ENCODE measurements at regions not wholly inside any gene's neighbourhood (a gene's known extent, or its start where the extent isn't known, plus 50 kb on each side); places are given as distances from the start of the nearest gene placed in this dataset.

DNA sequence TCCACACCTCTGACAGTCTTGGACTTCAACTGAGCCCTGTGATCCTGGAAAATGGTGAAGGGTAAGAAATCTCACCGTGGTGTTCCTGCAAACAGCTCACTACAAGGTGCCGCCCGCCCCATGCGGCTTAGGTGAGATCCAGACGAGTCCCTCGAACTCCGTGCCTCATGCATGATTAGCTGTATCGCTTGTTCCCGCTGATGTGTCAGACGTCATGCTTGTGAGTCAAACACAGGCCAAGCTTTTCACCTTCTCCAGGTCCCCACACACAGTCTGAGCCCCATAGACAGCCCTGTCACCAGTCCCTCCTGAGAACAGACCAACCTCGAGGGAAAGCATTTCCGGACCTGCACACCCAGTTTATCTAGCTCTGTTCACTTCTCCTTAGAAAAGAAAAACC lies 740.5 kb downstream of the GALR1 start:
- DNase-seq (ENCODE audit: low read depth), result no peak

DNA sequence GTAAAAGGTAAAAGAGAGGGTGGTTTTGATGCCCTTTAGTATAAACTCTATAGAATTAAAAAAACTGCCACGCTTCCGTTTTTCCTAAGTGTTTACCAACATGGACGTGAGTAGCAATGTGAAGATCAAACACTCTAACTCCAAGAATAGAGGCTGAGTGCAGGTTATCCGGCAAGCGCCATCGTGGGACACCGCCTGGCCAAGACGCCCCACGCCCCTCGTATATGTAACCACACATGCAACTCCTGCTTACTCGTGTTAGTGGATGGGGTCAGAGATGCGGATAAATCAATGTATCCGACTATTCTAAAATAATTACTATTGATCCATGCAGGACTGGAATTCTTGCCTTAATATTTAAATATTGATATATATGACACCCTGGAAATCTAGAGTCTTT lies 741.3 kb downstream of the GALR1 start:
- no peak for DNase-seq (ENCODE audit: low read depth)

DNA sequence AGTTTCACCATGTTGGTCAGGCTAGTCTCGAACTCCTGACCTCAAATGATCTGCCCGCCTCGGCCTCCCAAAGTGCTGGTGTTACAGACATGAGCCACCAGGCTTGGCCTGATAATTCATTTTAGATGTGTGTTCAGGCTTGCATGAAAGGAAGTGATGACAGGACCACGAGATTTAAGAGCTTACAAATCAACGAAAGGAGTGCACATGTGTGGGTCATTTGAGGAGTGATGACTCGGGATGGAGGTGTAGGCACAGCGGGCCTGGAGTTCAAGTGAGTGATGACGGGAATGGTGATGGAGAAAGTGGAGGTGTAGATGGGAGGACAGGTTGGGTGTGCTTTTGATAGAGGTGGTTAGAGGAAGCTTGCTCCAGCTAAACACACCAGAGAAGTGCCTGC lies 742.4 kb downstream of the GALR1 start:
- DNase-seq (ENCODE audit: low read depth), result no peak

DNA sequence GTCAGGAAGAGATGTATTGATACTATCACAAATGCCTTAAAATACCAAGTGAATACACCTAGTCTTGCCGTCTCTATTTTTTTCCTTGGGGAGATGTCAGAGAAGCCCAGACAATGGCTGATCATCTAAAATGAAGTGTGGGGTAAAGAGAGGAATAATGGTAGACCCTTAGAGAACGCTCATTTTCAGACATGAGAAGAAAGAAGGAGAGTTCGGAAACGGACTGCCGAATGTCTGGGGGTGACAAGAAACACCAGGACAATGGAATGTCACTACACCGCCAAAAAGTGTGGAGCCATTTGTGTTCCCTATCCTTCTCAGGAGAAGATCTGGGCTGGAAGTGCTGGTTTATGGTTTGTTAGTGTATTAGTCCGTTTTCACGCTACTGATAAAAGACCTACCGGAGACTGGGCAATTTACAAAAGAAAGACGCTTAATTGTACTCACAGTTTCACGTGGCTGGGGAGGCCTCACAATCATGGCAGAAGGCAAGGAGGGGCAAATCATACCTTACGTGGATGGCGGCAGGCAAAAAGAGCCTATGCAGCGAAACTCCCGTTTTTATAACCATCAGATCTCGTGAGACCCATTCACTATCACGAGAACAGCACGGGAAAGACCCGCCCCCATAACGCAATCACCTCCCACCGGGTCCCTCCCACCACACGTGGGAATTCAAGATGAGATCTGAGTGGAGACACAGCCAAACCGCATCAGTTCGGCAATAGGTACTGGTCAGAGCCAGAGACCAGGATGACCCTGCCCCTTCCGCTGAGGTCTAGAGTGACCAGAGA lies 743.7 kb downstream of the GALR1 start:
- DNase-seq (ENCODE audit: low read depth), result no peak

DNA sequence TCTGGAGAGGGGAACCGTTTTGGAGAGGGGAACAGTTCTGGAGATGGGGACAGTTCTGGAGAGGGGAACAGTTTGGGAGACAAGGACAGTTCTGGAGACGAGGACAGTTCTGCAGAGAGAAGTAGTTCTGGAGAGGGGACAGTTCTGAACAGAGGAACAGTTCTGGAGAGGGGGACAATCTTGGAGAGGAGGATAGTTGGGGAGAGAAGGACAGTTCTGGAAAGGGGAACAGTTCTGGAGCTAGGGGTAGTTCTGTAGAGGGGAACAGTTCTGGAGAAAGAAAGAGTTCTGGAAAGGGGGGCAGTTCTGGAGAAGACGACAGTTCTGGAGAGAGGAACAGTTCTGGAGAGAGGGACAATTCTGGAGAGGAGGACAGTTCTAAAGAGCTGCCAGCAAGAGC lies 745.9 kb downstream of the GALR1 start:
- DNase-seq (ENCODE audit: low read depth), result no peak

DNA sequence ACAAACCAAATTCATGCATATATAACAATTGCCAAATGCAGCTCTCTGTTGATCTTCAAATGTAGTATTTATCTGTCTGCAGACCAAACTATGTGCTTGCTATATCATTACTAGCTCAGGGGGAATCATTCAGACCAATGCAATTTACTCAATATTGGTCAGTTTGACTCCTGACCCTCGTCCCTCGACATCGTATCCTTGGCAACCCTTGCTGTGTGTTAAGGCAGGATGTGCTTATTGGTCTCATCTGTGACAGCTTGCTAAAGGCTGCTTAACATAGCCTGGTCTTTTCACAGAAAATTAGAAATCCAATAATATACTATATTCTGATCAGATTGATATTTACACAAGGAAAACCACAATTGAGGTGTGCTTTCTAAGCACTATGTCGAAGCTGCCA lies 747.1 kb downstream of the GALR1 start:
- DNase-seq (ENCODE audit: low read depth), result no peak

DNA sequence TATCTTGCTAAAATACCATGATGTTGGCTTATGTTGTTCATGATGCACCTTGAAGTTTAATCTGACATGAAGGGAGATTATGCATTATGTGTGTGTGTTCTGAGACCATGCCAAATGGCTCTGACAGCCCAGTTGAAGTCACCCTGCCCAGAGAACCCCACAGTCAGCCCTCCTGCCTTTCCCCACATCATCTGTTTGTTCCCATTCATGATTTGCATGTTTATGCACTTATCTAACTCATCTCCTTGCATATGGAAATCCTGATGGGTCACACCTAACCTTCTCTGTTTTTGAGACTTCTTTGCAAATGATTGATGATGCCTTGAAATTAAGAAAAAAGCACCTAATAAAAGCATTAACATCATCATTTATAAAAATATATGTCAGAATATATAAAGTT lies 752.2 kb downstream of the GALR1 start:
- DNase-seq (ENCODE audit: low read depth), result no peak

DNA sequence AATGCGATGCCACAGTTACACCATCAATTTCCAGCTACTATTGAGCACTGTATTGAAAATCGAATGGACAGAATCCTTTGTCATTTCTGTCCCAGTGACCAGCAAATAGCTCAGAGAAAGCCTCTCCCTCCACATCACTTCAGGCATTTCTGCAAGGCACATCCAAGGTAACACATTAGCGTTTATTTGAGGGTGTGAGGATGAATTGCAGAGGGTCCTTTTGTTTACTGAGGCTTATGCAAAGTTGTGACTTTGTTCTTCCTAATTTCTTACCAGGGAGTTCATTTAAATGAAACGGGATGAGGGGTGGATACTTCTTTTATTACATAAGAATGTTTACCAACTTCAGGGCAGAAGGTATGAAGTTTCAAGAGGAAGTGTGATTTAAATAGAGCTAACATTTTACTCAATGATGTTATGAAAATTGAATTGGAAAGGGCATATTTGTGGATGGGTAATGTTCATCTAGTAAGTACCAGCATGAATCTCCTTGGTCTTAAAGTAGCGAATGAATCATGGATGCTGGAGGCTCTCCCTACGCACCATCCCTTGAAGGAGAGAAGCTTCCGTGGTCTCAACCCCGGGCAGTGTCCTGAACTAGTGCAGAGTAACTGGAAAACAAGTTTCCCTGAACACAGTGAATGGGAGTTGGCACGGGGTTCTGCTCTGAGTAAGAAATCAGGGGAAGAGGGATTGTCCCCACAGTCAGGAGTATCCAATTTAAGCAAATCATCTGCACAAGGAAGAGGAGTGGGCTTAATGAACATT lies 756.5 kb downstream of the GALR1 start:
- DNase-seq (ENCODE audit: low read depth), result no peak

DNA sequence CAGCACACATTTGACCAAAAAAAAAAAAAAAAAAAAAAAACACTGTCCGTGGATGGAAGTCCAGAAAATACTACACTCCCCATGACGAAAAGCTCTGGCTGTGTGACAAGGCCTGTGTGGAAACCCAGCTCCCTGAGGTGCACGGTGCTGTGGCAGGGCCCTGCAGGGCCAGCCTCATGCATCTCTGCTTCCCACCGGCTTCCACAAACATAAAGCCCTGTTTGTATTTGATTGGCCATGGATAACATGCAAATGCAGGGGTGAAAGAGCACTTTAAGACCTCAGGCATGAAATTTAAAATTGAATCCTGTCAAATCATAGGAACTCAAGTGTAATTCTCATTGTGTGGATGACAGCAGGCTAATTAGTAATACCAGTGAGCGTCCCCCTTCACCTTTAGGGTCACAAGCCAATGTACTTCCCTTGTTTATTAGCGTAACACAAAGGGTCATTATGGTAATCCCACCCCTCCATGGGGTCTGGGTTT lies 757.2 kb downstream of the GALR1 start:
- DNase-seq (ENCODE audit: low read depth), result no peak

DNA sequence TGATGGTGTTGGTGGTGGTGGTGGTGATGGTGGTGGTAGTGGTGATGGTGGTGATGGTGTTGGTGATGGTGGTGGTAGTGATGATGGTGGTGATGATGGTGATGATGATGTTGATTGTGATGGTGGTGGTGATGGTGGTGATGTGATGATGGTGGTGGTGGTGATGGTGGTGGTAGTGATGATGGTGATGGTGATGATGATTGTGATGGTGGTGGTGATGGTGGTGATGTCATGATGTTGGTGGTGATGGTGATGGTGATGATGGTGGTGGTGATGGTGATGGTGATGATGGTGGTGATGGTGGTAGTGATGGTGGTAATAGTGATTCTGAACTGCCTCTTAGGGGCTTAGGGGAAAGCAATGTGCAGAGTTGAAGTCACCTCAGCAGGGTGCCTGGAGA lies 760.7 kb downstream of the GALR1 start:
- DNase-seq (ENCODE audit: low read depth), result no peak

DNA sequence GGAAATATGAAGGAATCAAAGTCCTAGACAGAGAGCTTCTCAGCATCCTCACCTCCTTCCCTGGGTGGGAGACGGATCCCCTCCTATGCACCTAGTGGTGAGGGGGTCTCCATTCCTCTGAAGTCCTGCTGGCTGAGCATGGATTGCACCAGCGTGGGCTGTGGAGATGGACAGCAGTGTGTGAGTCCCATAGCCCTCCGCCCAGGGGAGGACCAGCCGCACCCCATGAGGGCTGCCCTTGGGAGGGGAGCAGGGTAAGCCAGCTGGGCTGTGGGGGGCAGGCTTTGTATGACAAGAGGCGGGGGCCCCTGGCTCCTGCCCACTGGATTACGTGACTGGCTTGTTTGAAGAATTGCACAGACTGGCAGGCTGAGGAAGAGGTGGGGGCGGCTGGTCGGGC lies 768.2 kb downstream of the GALR1 start:
- no peak for DNase-seq (ENCODE audit: low read depth)

DNA sequence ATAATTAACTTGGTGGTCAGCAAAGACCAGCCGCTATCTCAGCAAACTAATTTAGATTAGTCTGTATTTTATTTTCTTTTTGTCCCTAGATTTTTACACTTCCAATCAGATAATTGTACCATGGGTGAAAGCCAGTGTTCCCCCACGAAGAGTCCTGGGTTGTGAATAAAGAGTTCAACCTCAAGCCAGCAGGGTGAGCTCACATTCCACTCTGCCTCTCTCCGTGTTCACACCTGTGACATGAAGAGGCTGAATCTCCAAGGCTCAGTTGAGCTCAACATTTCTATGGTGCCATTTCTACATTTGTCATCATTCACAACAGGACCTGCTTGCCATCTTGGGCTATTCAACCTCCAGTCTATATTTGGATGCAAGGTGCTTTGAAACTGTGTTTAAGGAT lies 771.5 kb downstream of the GALR1 start:
- DNase-seq (ENCODE audit: low read depth), result no peak

DNA sequence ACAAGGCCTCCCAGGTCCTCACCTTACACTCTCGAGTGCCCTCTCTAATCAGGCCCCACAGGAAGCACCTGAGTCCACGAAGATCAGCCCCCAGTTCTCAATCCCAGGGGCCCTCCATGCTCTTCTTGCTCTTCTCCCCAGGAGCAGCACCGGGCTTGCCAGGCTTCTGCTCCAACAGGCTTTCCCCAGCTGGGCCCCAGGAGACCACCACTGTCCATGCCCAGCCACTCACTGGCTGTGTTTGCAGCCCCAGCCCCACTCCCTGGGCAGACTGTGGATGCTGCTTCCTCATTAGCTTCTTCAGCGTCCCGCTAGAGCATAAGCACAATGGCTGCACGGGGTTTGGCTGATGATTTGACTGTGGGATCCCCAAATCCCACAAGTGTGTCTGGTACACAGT lies 781.9 kb downstream of the GALR1 start:
- DNase-seq (ENCODE audit: low read depth), result no peak

DNA sequence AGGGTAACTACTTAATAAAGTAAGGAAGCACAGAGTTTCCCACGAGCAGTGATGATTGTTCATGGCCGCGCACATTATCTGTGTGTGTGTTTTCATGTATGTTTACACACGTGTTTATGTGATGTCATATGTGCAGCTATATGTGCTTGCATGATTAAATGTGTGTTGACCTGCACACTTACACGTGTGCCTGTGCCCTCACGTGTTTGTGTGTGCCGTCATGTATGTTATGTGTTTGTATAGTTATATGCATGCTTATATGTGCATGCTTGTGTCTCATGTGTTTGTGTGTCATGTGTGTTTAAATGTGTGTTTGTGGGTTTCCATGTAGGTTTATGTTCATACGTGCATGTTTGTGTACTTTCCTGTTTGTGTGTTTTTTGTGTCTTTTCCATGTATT lies 782.3 kb downstream of the GALR1 start:
- DNase-seq (ENCODE audit: low read depth), result no peak

DNA sequence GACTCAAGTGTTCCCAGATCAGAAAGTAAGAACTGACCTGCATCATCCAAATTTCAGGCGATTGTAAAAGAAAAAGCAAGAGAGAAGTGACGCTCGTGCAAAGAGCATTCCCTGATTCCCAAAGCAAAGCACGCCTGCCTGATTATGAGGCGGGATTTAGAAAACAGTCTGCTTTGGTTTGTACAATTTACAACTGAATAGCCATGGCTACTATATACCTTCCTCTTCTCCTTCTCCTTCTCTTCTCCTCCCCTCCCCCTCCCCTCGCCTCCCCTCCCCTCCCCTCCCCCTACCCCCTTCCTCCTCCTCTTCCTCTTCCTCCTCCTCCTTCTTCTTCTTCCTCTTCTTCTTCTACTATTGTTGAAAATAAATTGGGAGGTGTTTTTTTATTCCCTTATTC lies 782.9 kb downstream of the GALR1 start:
- no peak for DNase-seq (ENCODE audit: low read depth)

DNA sequence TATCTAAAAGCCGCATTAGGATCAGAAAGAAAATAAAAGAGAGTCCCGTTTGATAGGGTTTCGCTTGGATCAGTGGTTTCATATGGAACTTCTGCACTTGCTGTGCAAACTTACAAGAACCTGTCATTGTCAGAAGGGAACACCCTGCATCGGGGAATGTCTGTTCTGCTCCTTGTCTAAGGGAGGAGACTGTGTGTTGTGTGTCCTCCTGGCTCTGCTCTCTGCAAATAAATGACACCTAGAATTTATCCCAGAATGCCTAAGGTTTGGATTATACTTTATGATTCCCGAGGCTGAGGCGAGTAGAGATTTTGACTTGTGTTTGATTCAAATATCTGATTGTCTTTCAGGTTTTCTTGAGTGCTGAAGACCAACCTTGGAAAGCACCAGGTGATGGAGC lies 785.1 kb downstream of the GALR1 start:
- no peak for DNase-seq (ENCODE audit: low read depth)

DNA sequence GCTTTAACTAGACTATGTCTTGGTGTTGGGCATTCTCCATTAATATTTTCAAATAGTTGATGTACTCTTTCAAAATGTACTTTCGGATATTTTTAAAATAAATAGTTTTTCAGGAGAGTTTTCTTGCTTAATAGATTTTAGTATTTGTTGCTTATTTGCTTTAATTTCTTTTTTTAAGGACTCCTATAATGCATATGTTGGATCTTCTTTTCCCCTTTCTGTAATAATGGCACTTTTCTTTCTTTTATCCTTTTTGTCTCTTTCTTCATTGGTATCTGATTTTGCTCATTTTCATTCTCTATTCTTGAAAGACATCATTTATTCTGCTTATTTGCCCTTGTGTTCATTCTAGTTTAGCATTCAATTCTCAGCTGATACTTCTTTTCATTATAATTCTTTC lies 791.6 kb downstream of the GALR1 start:
- no peak for DNase-seq (ENCODE audit: low read depth)

DNA sequence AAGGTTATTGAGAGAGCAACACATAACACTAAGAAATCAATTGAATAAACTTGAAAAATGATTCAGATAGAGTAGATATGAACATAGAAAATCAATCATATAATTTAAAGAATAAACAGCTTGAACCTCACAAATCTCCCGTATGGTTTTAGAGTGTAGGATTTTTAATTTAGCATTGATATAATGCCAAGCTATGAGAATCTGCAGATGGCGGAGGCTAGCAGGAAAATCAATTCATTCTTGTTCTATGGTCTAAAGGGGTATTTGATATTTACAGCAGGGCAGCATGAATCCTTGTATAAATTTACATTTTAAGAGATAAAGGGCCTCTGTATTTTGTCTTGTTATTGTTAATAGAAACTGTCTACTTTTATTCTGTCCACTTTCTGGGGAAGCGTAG lies 797.0 kb downstream of the GALR1 start:
- DNase-seq (ENCODE audit: low read depth), result no peak

DNA sequence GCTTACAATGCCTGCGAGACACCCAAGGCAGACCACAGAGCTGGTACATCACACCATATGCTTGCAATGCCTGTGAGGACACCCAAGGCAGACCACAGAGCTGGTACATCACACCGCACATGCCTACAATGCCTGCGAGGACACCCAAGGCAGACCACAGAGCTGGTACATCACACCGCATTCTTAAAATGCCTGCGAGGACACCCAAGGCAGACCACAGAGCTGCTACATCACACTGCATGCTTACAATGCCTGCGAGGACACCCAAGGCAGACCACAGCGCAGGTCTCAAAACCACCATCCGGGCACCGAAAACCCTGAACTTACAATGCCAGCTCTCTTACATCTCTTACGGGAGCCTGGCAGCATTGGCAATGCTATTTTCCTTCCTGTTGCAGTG lies 799.6 kb downstream of the GALR1 start:
- no peak for DNase-seq (ENCODE audit: low read depth)

DNA sequence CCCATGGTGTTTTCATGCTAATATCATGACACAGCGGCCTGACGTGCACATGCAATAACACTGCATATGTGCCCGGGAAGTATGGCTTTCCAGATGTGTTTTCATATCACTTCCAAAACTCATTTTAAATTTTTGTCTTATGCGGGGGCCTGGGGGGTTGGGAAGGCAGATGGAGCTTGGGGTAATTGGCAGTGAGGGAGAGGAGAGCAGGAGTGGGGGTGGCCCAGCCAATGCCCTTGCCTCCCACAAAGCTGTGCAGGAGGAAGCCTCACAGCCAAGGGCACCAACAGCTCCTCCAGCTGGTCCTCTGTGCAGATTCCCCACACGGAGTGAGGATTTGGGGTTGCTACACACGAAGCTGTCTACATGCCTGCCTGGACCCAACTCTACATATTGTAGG lies 805.2 kb downstream of the GALR1 start:
- DNase-seq (ENCODE audit: low read depth), result no peak

DNA sequence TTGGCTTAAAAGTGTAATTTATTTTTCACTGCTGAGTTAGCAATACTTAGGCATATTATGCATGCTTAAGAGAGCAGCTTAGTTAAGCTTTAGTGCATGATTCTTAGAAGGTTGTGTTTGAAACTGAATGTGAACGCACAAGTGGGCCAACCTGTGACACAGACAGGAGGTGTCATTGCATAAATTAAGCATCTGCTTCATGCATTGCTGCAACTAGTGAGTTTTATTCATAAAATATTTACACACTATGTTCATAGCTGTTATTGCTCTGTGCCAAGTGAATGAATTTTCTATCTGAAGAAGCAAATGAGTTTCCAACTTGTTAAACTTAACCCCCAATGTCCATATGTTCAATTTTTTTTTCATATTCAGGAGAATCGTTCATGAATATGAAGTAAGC lies 806.4 kb downstream of the GALR1 start:
- no peak for DNase-seq (ENCODE audit: low read depth)

DNA sequence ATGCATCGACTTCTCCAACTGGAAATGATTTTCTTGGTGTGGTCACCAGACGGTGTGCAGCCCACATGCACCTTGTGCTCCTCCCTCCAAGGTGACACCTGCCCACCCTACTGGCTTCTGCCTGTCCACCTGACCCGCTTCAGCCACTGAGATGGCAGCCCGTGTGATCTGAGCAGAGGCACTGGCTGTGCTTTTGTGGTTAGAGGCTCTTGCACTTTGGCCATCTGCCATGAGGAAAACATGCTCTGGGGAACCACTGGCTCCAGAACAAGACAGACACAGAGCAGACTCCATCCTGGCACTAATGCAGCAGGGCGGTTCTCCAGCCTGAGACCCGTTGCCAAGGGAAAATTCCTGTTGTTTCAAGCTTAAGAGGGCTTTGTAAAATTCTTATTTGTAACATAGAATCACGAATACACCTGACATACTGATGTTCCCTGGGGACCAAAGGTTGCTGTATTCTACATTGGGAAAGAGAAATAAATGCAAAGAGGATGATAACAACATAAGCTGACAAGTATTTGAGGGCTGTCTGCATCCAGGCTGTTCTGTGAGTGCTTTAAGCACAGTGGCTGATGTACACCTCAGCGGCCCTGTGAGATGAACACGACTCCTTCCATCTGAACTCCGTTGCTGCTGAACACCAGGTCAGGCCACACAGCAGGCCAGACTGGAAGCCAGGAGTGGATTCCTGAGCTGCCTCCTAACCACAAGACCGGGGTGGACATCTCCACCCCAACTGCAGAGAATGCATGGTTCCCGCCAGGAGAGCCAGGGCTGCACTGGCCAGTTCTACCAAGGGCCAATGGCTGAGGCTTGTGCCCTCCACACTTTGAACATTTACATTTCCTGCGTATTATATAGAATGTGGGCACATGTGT lies 820.4 kb downstream of the GALR1 start:
- DNase-seq (ENCODE audit: low read depth), result no peak
